GM19372 (cell line): ENCODE measurements at regions not wholly inside any gene's neighbourhood (a gene's known extent, or its start where the extent isn't known, plus 50 kb on each side); places are given as distances from the start of the nearest gene placed in this dataset.
"Not testable (repeated sequence)": the region's sequence is repeated elsewhere in the genome, so short reads cannot be mapped to it uniquely, and the experiment has no call there.

ENCODE experiments used
- ATAC-seq: cut with Tn5 transposase; IDR thresholded peaks from one replicate; pipeline ENCODE4 v1.9.1; 2021; ENCODE audit warnings: mild to moderate bottlenecking, low read depth, moderate library complexity; ENCODE audit not compliant: unreplicated experiment

GRCh38 chr4:14386196-14386595 is 616.1 kb upstream of the CPEB2 start:
- no peak for ATAC-seq

GRCh38 chr4:14387647-14388046 is 614.6 kb upstream of the CPEB2 start:
- no peak for ATAC-seq

GRCh38 chr4:14392378-14392777 is 609.9 kb upstream of the CPEB2 start:
- ATAC-seq: no peak

- ATAC-seq: no peak
Measured at GRCh38 chr4:14396183-14396582, 606.1 kb upstream of the CPEB2 start.

- no peak for ATAC-seq
Measured at GRCh38 chr4:14399848-14400247, 602.4 kb upstream of the CPEB2 start.

- no peak for ATAC-seq
Measured at GRCh38 chr4:14400307-14400706, 602.0 kb upstream of the CPEB2 start.

GRCh38 chr4:14403132-14403531 is 599.1 kb upstream of the CPEB2 start:
- ATAC-seq: no peak

- no peak for ATAC-seq
Measured at GRCh38 chr4:14404730-14405129, 597.6 kb upstream of the CPEB2 start.

GRCh38 chr4:14410516-14410915 is 591.8 kb upstream of the CPEB2 start:
- no peak for ATAC-seq

- ATAC-seq: no peak
Measured at GRCh38 chr4:14415146-14415545, 587.1 kb upstream of the CPEB2 start.

- no peak for ATAC-seq
Measured at GRCh38 chr4:14419516-14419915, 582.8 kb upstream of the CPEB2 start.

GRCh38 chr4:14426297-14426696 is 576.0 kb upstream of the CPEB2 start:
- ATAC-seq: not testable (repeated sequence)

GRCh38 chr4:14428125-14428524 is 574.2 kb upstream of the CPEB2 start:
- no peak for ATAC-seq

- ATAC-seq: no peak
Measured at GRCh38 chr4:14431155-14432134, 570.8 kb upstream of the CPEB2 start.

GRCh38 chr4:14434483-14434882 is 567.8 kb upstream of the CPEB2 start:
- no peak for ATAC-seq

- no peak for ATAC-seq
Measured at GRCh38 chr4:14434916-14435315, 567.4 kb upstream of the CPEB2 start.

GRCh38 chr4:14441561-14441960 is 560.7 kb upstream of the CPEB2 start:
- no peak for ATAC-seq

- no peak for ATAC-seq
Measured at GRCh38 chr4:14445882-14446281, 556.4 kb upstream of the CPEB2 start.

GRCh38 chr4:14446311-14446710 is 556.0 kb upstream of the CPEB2 start:
- no peak for ATAC-seq

GRCh38 chr4:14446904-14447303 is 555.4 kb upstream of the CPEB2 start:
- ATAC-seq: no peak

GRCh38 chr4:14449308-14449707 is 553.0 kb upstream of the CPEB2 start:
- no peak for ATAC-seq

GRCh38 chr4:14452001-14452400 is 550.3 kb upstream of the CPEB2 start:
- ATAC-seq: no peak
